Astrocyte (in vitro differentiated cells and primary cell): ENCODE measurements at regions not wholly inside any gene's neighbourhood (a gene's known extent, or its start where the extent isn't known, plus 50 kb on each side); places are given as distances from the start of the nearest gene placed in this dataset.
"Not testable (repeated sequence)": the region's sequence is repeated elsewhere in the genome, so short reads cannot be mapped to it uniquely, and the experiment has no call there.

ENCODE experiments used
- DNase-seq: peaks from one replicate; pipeline ENCODE4 v3.0.0-alpha.2; 2010; ENCODE audit warnings: low read depth
- FAIRE-seq: peaks from 2 replicates; lab custom pipeline; 2011; peaks lifted over from hg19 to GRCh38; lab: Jason Lieb, UNC
- H2AFZ ChIP-seq: 2 replicates; pipeline ENCODE4 v1.6.0; 2012; ENCODE audit warnings: low read depth, low read length, inconsistent platforms
- H3K27ac ChIP-seq: 2 replicates; pipeline ENCODE4 v1.5.1; 2011; ENCODE audit warnings: low read depth, low read length, inconsistent platforms
- H3K27me3 ChIP-seq: 2 replicates; pipeline ENCODE4 v1.6.0; 2011; ENCODE audit warnings: low read length, inconsistent platforms; ENCODE audit not compliant: insufficient read depth
- H3K36me3 ChIP-seq: 2 replicates; pipeline ENCODE4 v1.5.1; 2011; ENCODE audit warnings: low read length, inconsistent platforms; ENCODE audit not compliant: insufficient read depth
- H3K4me1 ChIP-seq: 2 replicates; pipeline ENCODE4 v1.5.1; 2011; ENCODE audit warnings: low read length, inconsistent platforms; ENCODE audit not compliant: insufficient read depth
- H3K4me2 ChIP-seq: 2 replicates; pipeline ENCODE4 v1.6.0; 2012; ENCODE audit warnings: low read length, inconsistent platforms
- H3K4me3 ChIP-seq: 2 replicates; pipeline ENCODE4 v1.5.1; 2011; ENCODE audit warnings: low read depth, mild to moderate bottlenecking, low read length, inconsistent platforms; ENCODE audit not compliant: insufficient read depth
- H3K79me2 ChIP-seq: 2 replicates; pipeline ENCODE4 v1.6.0; 2012; ENCODE audit warnings: mild to moderate bottlenecking, low read length, inconsistent platforms; ENCODE audit not compliant: insufficient read depth
- H3K9ac ChIP-seq: 2 replicates; pipeline ENCODE4 v1.6.0; 2012; ENCODE audit warnings: mild to moderate bottlenecking, low read length, inconsistent platforms
- H3K9me3 ChIP-seq: 2 replicates; pipeline ENCODE4 v1.5.1; 2012; ENCODE audit warnings: low read depth, mild to moderate bottlenecking, low read length, inconsistent platforms; ENCODE audit not compliant: insufficient read depth
- H4K20me1 ChIP-seq: 2 replicates; pipeline ENCODE4 v1.6.0; 2012; ENCODE audit warnings: low read length, inconsistent platforms; ENCODE audit not compliant: insufficient read depth
- H3K27ac Mint-ChIP-seq: one replicate; pipeline ENCODE4 v1.8.0; 2021; ENCODE audit warnings: mild to moderate bottlenecking, mixed read lengths; ENCODE audit not compliant: unreplicated experiment
- H3K27me3 Mint-ChIP-seq: one replicate; pipeline ENCODE4 v1.8.0; 2021; ENCODE audit warnings: low read depth, mixed read lengths; ENCODE audit not compliant: unreplicated experiment
- H3K36me3 Mint-ChIP-seq: one replicate; pipeline ENCODE4 v1.8.0; 2021; ENCODE audit warnings: low read depth, mixed read lengths; ENCODE audit not compliant: unreplicated experiment
- H3K4me1 Mint-ChIP-seq: one replicate; pipeline ENCODE4 v1.8.0; 2021; ENCODE audit warnings: low read depth, mixed read lengths; ENCODE audit not compliant: unreplicated experiment
- H3K4me3 Mint-ChIP-seq: one replicate; pipeline ENCODE4 v1.8.0; 2021; ENCODE audit warnings: mild to moderate bottlenecking, moderate library complexity, mixed read lengths; ENCODE audit not compliant: unreplicated experiment
- H3K9me3 Mint-ChIP-seq: one replicate; pipeline ENCODE4 v1.8.0; 2021; ENCODE audit warnings: mild to moderate bottlenecking, mixed read lengths; ENCODE audit not compliant: unreplicated experiment
- EZH2 ChIP-seq: IDR thresholded peaks from 2 replicates; pipeline ENCODE4 v1.6.1; 2012; ENCODE audit warnings: mild to moderate bottlenecking, low read length, inconsistent platforms; ENCODE audit not compliant: insufficient read depth
- TF ChIP-seq, protein P1 (sequence below): IDR thresholded peaks from 2 replicates; pipeline ENCODE4 v1.5.1; 2011; ENCODE audit warnings: low read depth, mild to moderate bottlenecking, inconsistent platforms, low read length, moderate library complexity; ENCODE audit not compliant: insufficient read depth

DNA sequence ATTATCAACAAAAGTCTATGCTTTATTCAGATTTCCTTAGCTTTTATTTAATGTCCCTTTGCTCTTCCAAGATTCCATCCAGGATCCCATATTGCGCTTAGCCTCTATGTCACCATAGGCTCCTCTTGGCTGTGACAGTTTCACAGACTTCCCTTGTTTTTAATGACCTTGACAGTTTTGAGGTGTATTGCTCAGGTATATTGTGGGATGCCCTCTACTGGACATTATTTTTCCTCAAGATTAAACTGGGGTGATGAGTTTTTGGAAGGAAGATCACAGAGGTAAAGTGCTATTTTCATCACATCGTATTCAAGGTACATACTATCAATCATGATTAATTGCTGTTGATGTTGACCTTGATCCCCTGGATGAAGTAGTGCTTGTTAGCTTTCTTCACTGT is 99.1 kb upstream of the SMAD3 start:
- no peak overlapping the region for H3K4me2 ChIP-seq
- H3K79me2 ChIP-seq: no peaks in the 10 kb centered on the region
- no peaks in the 10 kb centered on the region for H3K4me1 Mint-ChIP-seq
- H3K36me3 ChIP-seq: no peaks in the 10 kb centered on the region
- no peak overlapping the region for H3K27ac ChIP-seq
- H2AFZ ChIP-seq: no peak overlapping the region
- H3K27ac Mint-ChIP-seq: no peak overlapping the region
- H3K9me3 Mint-ChIP-seq: no peaks in the 10 kb centered on the region
- H3K27me3 ChIP-seq: no peaks in the 10 kb centered on the region
- FAIRE-seq (no peak), DNase-seq (no peak)
- no peaks in the 10 kb centered on the region for H4K20me1 ChIP-seq
- no peaks in the 10 kb centered on the region for H3K36me3 Mint-ChIP-seq
- no peak overlapping the region for H3K9ac ChIP-seq
- H3K4me3 ChIP-seq: no peak overlapping the region
- TF ChIP-seq, protein P1, sequence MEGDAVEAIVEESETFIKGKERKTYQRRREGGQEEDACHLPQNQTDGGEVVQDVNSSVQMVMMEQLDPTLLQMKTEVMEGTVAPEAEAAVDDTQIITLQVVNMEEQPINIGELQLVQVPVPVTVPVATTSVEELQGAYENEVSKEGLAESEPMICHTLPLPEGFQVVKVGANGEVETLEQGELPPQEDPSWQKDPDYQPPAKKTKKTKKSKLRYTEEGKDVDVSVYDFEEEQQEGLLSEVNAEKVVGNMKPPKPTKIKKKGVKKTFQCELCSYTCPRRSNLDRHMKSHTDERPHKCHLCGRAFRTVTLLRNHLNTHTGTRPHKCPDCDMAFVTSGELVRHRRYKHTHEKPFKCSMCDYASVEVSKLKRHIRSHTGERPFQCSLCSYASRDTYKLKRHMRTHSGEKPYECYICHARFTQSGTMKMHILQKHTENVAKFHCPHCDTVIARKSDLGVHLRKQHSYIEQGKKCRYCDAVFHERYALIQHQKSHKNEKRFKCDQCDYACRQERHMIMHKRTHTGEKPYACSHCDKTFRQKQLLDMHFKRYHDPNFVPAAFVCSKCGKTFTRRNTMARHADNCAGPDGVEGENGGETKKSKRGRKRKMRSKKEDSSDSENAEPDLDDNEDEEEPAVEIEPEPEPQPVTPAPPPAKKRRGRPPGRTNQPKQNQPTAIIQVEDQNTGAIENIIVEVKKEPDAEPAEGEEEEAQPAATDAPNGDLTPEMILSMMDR: peak; percentile 15
- TF ChIP-seq EZH2: no peak
- peaks cover 52% of the 10 kb centered on the region for H3K27me3 Mint-ChIP-seq
- no peaks in the 10 kb centered on the region for H3K9me3 ChIP-seq
- no peaks in the 10 kb centered on the region for H3K4me1 ChIP-seq
- no peak overlapping the region for H3K4me3 Mint-ChIP-seq

DNA sequence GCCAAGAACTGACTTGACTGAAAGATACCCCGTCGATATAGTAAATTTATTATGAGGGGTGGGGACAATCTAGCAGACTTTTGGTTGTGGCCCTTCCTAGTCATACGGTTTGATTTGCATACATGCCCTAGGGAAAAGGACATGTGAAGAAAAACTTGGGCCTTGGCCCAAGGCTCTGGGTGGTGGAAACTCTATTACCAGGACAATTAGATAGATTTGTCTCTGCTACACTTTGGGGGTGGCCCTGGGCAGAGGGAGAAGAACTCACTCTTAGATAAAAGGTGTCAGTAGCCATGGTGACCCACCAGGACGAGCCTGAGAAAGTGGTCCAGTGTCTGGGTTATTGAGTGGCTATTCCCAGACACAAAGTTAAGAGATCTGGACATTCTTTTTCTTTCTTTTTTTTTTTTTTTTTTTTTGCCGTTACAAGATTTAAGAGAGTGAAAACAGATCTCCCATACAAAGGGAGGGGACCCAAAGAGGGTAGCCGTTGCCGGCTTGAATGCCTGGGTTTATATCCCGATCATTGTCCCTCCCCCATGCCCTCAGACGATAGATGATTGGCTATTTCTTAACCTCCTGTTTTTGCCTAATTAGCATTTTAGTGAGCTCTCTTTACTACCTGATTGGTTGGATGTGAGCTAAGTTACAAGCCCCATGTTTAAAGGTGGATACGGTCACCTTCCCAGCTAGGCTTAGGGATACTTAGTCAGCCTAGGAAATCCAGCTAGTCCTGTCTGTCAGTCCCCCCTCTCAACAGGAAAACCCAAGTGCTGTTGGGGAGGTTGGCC is 96.4 kb upstream of the SMAD3 start:
- Histone ChIP-seq H2AFZ (no peak overlapping the region), H4K20me1 (no peaks in the 10 kb centered on the region), H3K36me3 (no peaks in the 10 kb centered on the region), H3K4me3 (no peak overlapping the region), H3K9ac (no peak overlapping the region), H3K9me3 (no peaks in the 10 kb centered on the region), H3K79me2 (no peaks in the 10 kb centered on the region), H3K4me2 (no peak overlapping the region), H3K4me1 (no peaks in the 10 kb centered on the region), H3K27me3 (no peaks in the 10 kb centered on the region), H3K27ac (no peak overlapping the region)
- Mint-ChIP-seq H3K36me3 (no peaks in the 10 kb centered on the region), H3K4me3 (no peak overlapping the region), H3K27ac (no peak overlapping the region), H3K4me1 (no peaks in the 10 kb centered on the region), H3K9me3 (no peaks in the 10 kb centered on the region), H3K27me3 (peaks cover 40% of the 10 kb centered on the region)
- no peak for FAIRE-seq
- TF ChIP-seq, protein P1: no peak
- TF ChIP-seq EZH2: no peak
- no peak for DNase-seq

DNA sequence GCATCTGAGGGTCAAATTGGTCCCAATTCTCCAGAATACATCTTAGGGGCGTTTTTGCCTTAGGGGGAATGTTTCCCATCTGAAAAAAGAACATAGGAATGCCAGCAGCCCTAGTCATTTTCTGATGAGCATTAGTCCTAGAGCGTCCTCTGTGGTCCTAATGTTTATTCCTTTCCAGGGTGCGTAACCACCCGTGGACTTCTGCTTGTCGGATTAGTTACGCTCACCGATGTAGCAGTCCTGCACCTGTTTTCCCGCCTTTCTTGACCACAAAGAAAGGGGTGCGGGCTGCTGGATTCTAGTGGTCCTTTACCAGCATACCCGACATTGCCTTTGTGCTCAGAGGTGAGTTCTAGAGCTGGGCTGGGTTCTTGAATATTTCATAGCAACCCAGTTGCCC is 91.3 kb upstream of the SMAD3 start:
- H4K20me1 ChIP-seq, H3K27ac ChIP-seq, H3K4me3 Mint-ChIP-seq, H3K27me3 ChIP-seq, H3K9ac ChIP-seq, H2AFZ ChIP-seq, H3K79me2 ChIP-seq, FAIRE-seq, H3K4me2 ChIP-seq, H3K9me3 Mint-ChIP-seq, DNase-seq, H3K4me1 Mint-ChIP-seq, H3K4me3 ChIP-seq, H3K27ac Mint-ChIP-seq, H3K9me3 ChIP-seq, H3K36me3 ChIP-seq, H3K4me1 ChIP-seq, H3K36me3 Mint-ChIP-seq: not testable (repeated sequence)
- H3K27me3 Mint-ChIP-seq: peaks cover 36% of the 10 kb centered on the region

DNA sequence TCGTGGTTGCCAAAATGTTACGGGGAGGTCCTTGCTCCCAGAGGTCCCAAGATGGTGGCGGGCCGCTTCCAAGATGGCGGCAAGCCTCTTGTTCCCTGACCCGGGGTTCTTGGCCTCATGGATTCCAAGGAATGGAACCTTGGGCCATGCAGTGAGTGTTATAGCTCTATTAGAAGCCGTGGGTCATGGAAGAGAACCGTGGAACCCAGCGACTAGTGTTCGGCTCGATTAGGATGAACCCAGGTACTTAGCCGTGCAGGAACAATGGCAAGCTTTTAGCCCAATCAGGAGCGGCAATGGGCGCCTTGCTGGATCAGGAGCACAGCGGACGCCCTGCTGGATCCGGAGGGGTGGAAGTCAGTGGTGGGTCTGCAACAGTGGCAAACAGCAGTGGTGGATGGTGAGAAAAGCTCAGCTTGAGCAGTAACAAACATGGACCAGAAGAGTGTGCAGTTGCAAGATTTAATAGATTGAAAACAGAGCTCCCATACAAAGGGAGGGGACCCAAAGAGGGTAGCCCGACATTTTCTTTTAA is 89.2 kb upstream of the SMAD3 start:
- not testable (repeated sequence) for H3K27ac ChIP-seq, H3K36me3 Mint-ChIP-seq, H3K79me2 ChIP-seq, H3K4me2 ChIP-seq, H3K9me3 ChIP-seq, H3K4me3 Mint-ChIP-seq, H3K27ac Mint-ChIP-seq, FAIRE-seq, DNase-seq, H3K4me3 ChIP-seq, H3K36me3 ChIP-seq, H2AFZ ChIP-seq, H3K4me1 ChIP-seq, H3K4me1 Mint-ChIP-seq, H3K9ac ChIP-seq, H3K9me3 Mint-ChIP-seq, H3K27me3 ChIP-seq, H4K20me1 ChIP-seq
- H3K27me3 Mint-ChIP-seq: peaks cover 26% of the 10 kb centered on the region

DNA sequence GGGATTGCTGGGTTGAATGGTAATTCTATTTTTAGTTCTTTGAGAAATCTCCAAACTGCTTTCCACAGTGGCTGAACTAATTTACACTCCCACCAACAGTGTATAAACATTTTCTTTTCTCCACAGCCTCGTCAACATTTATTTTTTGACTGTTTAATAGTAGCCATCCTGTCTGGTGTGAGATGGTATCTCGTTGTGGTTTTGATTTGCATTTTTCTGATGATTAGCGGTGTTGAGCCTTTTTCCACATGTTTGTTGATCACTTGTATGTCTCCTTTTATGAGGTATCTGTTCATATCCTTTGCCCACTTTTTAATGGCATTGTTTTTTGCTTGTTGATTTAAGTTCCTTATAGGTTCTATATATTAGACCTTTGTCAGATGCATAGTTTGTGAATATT is 85.1 kb upstream of the SMAD3 start:
- not testable (repeated sequence) for H3K4me1 ChIP-seq, H3K4me3 Mint-ChIP-seq, H3K9me3 ChIP-seq, H3K4me1 Mint-ChIP-seq, H2AFZ ChIP-seq, H3K9ac ChIP-seq, H3K27ac ChIP-seq, H3K9me3 Mint-ChIP-seq, H3K27ac Mint-ChIP-seq, H4K20me1 ChIP-seq, H3K27me3 ChIP-seq, H3K4me3 ChIP-seq, DNase-seq, FAIRE-seq, H3K79me2 ChIP-seq, H3K36me3 Mint-ChIP-seq, H3K4me2 ChIP-seq, H3K36me3 ChIP-seq
- H3K27me3 Mint-ChIP-seq: peaks cover 28% of the 10 kb centered on the region
